Upper lobe of right lung (tissue), 1 donor: ENCODE measurements at regions not wholly inside any gene's neighbourhood (a gene's known extent, or its start where the extent isn't known, plus 50 kb on each side); places are given as distances from the start of the nearest gene placed in this dataset.

Source experiments
- ATAC-seq: fragments of 200-7000 bp; cut with Tn5 transposase; one replicate; pipeline ENCODE4 v1.9.1; 2020; ENCODE audit warnings: mild to moderate bottlenecking, moderate library complexity
- DNase-seq: peaks from one replicate; pipeline ENCODE4 v3.0.0-alpha.2; 2020
- H3K27ac ChIP-seq: fragments of 200-600 bp; one replicate; pipeline ENCODE4 v1.8.0; 2022
- H3K27me3 ChIP-seq: fragments of 200-600 bp; one replicate; pipeline ENCODE4 v1.8.0; 2022; ENCODE audit warnings: mild to moderate bottlenecking
- H3K36me3 ChIP-seq: fragments of 200-600 bp; one replicate; pipeline ENCODE4 v1.8.0; 2022
- H3K4me1 ChIP-seq: fragments of 200-600 bp; one replicate; pipeline ENCODE4 v1.8.0; 2022
- H3K4me3 ChIP-seq: fragments of 200-600 bp; one replicate; pipeline ENCODE4 v1.8.0; 2022; ENCODE audit warnings: mild to moderate bottlenecking
- H3K9me3 ChIP-seq: fragments of 200-600 bp; one replicate; pipeline ENCODE4 v1.8.0; 2022
- CTCF ChIP-seq: fragments of 200-600 bp; IDR thresholded peaks from one replicate; pipeline ENCODE4 v1.8.0; 2022; ENCODE audit warnings: antibody characterized with exemption
- intact Hi-C: fragments of 100-400 bp; cut with DNase I; formaldehyde crosslinking; loops from one replicate; pipeline ENCODE4 v1.11.0; 2022
- donor health status: DM: no; HTN: yes; CAD: no; lungs with severe emphysema.

GRCh38 chr2:8541636-8542035 lies 140.2 kb upstream of the ID2 start:
- no peak overlapping the region for H3K27ac ChIP-seq
- peaks cover 53% of the 10 kb centered on the region for H3K4me1 ChIP-seq
- no peak for TF ChIP-seq CTCF
- intact Hi-C loops, result no loop called here
- no peaks in the 10 kb centered on the region for H3K27me3 ChIP-seq
- no peaks in the 10 kb centered on the region for H3K36me3 ChIP-seq
- H3K9me3 ChIP-seq, result no peaks in the 10 kb centered on the region
- DNase-seq (no peak), ATAC-seq (no peak)
- no peak overlapping the region for H3K4me3 ChIP-seq

DNA sequence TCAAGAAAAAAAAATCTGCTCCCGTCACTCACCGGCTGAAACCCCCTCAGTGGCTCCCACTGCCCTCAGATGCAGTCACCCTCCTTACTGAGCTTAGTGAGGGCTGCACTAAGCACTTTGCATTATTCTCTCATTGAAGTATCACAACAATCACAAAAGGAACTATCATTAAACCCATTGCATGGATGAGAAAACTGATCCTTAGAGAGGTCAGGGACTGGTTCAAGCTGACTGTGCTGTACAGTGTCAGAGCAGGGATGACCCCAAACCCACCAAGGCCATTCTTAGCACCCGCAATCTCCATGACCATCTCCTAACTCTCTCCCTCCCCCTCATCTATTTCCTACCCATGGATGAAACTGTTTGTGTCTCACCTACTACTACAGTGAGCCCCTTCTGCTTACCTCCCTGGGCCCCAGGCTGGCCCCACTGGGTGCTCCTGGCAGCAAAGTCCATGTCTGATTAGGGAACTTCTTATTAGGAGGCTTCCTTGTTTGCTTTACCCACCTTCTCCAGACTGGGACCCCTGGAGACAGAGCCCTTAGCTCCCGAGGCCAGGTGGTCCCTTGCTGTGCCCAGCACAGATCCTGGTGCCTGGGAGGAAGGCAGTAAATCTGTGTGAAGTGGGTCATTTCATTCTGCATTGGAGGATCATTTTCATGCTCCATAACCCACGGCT lies 139.3 kb upstream of the ID2 start:
- ATAC-seq, result no peak
- intact Hi-C loops, result no loop called here
- Histone ChIP-seq H3K4me1 (peaks cover 45% of the 10 kb centered on the region), H3K27me3 (no peaks in the 10 kb centered on the region), H3K9me3 (no peaks in the 10 kb centered on the region), H3K36me3 (no peaks in the 10 kb centered on the region), H3K4me3 (no peak overlapping the region), H3K27ac (peak overlapping the region; percentile 81)
- TF ChIP-seq CTCF, result no peak
- DNase-seq, result no peak

DNA sequence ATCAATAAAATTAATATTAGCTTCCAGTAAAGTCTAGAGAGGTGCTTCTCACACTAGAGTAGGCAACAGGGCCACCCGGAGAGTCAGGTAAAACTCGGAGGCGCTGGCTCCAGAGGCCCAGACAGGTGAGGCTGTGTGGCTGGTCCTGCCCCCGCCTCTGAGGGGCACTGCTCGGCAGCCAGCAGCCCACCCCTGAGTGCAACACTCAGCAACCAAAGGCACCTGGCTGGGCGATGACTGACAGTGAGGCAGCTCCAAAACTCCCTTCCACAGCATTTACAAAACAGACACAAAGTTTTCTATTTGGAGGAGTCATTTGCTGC lies 138.8 kb upstream of the ID2 start:
- no peaks in the 10 kb centered on the region for H3K27me3 ChIP-seq
- H3K4me1 ChIP-seq, result peaks cover 42% of the 10 kb centered on the region
- no peak overlapping the region for H3K4me3 ChIP-seq
- ATAC-seq, result no peak
- no peak for DNase-seq
- intact Hi-C loops, result no loop called here
- H3K9me3 ChIP-seq, result no peaks in the 10 kb centered on the region
- no peak for TF ChIP-seq CTCF
- H3K27ac ChIP-seq, result peak overlapping the region; percentile 81
- H3K36me3 ChIP-seq, result no peaks in the 10 kb centered on the region

DNA sequence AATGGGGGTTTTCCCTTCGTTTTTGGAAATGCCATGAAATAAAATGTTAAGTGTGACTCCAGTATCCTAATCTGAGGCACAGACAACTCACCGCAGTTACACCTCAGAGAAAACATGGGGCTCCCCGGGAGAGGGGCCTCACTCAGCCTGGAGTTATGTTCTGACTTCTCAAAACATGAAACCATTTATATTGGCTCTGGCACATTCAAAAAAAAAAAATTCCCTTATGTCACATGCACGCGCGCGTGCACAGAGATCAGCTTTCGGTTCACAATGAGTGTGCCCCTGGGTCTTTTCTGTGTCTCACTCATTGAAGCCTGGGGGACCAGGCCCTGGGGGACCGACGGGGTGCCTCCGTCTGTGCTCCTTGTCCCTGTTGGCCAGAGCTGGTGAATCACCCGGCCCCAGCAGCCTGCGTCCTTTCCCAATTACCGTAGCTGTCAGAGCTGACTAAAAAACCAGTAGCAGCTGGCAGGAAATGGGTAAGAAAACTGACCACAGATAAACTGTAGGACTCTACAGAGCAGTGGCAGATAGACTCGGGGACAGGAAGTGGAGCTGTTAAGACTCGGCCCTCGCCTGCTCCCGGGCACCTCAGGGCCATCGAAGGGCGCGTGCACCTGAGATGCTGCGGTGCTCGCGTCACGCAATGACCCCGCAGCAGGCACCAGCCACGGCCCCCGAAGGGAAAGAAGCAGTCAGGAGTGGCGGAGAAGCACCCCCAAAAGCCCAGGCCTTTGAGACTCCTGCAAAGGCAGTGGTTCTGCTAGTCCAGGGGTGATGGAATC lies 138.3 kb upstream of the ID2 start:
- no peak for TF ChIP-seq CTCF
- peak; percentile 85 for DNase-seq
- no peaks in the 10 kb centered on the region for H3K36me3 ChIP-seq
- no peaks in the 10 kb centered on the region for H3K9me3 ChIP-seq
- ATAC-seq, result peak; percentile 58
- H3K27ac ChIP-seq, result peak overlapping the region; percentile 81
- intact Hi-C loops, result no loop called here
- peak overlapping the region; percentile 8 for H3K4me3 ChIP-seq
- H3K27me3 ChIP-seq, result no peaks in the 10 kb centered on the region
- H3K4me1 ChIP-seq, result peaks cover 42% of the 10 kb centered on the region

DNA sequence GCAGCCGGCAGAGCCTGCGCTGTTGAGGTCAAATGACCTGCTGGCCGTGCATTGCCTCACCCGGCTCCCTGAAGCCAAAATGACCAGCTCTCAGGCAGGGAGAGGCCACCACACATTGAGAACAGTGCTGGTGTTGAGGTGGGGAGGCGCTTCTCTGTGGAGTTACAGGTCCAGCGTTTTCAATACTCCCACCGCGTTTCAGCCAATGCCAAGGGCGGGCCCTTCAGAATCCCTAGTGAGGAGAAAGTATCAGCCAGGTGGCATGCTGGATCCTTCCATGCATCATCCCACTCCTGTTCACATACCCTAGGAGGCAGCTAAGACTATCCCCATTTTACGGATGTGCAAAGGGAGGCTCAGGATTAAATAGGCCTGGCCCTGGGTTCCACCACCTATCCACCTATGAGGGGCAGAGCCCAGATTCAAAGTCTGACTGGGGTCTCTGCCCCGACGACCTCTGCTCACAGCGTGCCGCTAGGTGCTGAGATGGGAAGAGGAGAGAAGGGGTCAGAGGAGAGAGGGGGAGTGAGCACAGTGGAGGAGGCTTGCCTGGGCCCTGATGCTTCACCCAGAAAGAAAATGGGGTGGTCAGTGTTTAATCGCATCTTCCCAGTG lies 137.6 kb upstream of the ID2 start:
- Histone ChIP-seq H3K4me1 (peaks cover 40% of the 10 kb centered on the region), H3K27ac (peak overlapping the region; percentile 81), H3K9me3 (no peaks in the 10 kb centered on the region), H3K27me3 (no peaks in the 10 kb centered on the region), H3K36me3 (no peaks in the 10 kb centered on the region), H3K4me3 (no peak overlapping the region)
- ATAC-seq (peak; percentile 1), DNase-seq (no peak)
- intact Hi-C loops, result no loop called here
- TF ChIP-seq CTCF, result no peak
